Glomerular endothelial cell (primary cell): ENCODE measurements at regions not wholly inside any gene's neighbourhood (a gene's known extent, or its start where the extent isn't known, plus 50 kb on each side); places are given as distances from the start of the nearest gene placed in this dataset.
"Not testable (repeated sequence)": the region's sequence is repeated elsewhere in the genome, so short reads cannot be mapped to it uniquely, and the experiment has no call there.

Experiments used
- DNase-seq: peaks from one replicate; pipeline ENCODE4 v3.0.0-alpha.2; 2011; ENCODE audit warnings: low read depth, low spot score; ENCODE audit errors: extremely low read depth

- no peak for DNase-seq
Measured at GRCh38 chr16:47921535-47921934, 234.3 kb downstream of the ABCC12 start.

- DNase-seq, result no peak
Measured at GRCh38 chr16:47920709-47921108, 235.1 kb downstream of the ABCC12 start.

GRCh38 chr16:47917118-47917517 lies 238.7 kb downstream of the ABCC12 start:
- DNase-seq, result no peak

- DNase-seq, result no peak
Measured at GRCh38 chr16:47916266-47916665, 239.5 kb downstream of the ABCC12 start.

GRCh38 chr16:47907109-47907508 lies 248.7 kb downstream of the ABCC12 start:
- DNase-seq, result no peak

GRCh38 chr16:47905771-47906170 lies 250.0 kb downstream of the ABCC12 start:
- DNase-seq, result no peak

GRCh38 chr16:47904691-47905090 lies 251.1 kb downstream of the ABCC12 start:
- no peak for DNase-seq

GRCh38 chr16:47903470-47903869 lies 252.3 kb downstream of the ABCC12 start:
- no peak for DNase-seq

- DNase-seq, result not testable (repeated sequence)
Measured at GRCh38 chr16:47897105-47897504, 258.7 kb downstream of the ABCC12 start.

- no peak for DNase-seq
Measured at GRCh38 chr16:47895146-47895545, 260.6 kb downstream of the ABCC12 start.

- no peak for DNase-seq
Measured at GRCh38 chr16:47892999-47893398, 262.8 kb downstream of the ABCC12 start.

GRCh38 chr16:47888734-47889133 lies 267.1 kb downstream of the ABCC12 start:
- no peak for DNase-seq

GRCh38 chr16:47888142-47888541 lies 267.7 kb downstream of the ABCC12 start:
- DNase-seq, result no peak

GRCh38 chr16:47887496-47887895 lies 268.3 kb downstream of the ABCC12 start:
- no peak for DNase-seq

GRCh38 chr16:47886631-47887415 lies 269.0 kb downstream of the ABCC12 start:
- no peak for DNase-seq

GRCh38 chr16:47886139-47886538 lies 269.7 kb downstream of the ABCC12 start:
- no peak for DNase-seq

GRCh38 chr16:47885489-47885888 lies 270.3 kb downstream of the ABCC12 start:
- no peak for DNase-seq

- DNase-seq, result no peak
Measured at GRCh38 chr16:47884116-47884725, 271.6 kb downstream of the ABCC12 start.

GRCh38 chr16:47881574-47881973 lies 274.2 kb downstream of the ABCC12 start:
- no peak for DNase-seq

GRCh38 chr16:47880653-47881052 lies 275.1 kb downstream of the ABCC12 start:
- DNase-seq, result no peak

- no peak for DNase-seq
Measured at GRCh38 chr16:47877166-47877565, 278.6 kb downstream of the ABCC12 start.

- DNase-seq, result no peak
Measured at GRCh38 chr16:47876511-47876910, 279.3 kb downstream of the ABCC12 start.
